CD4-positive, alpha-beta T cell treated with Interleukin-17A for 4 hours (primary cell): ENCODE measurements at regions not wholly inside any gene's neighbourhood (a gene's known extent, or its start where the extent isn't known, plus 50 kb on each side); places are given as distances from the start of the nearest gene placed in this dataset.

Source experiments
- DNase-seq: peaks from one replicate; pipeline ENCODE4 v3.0.0-alpha.2; 2020; ENCODE audit warnings: mixed read lengths

DNA sequence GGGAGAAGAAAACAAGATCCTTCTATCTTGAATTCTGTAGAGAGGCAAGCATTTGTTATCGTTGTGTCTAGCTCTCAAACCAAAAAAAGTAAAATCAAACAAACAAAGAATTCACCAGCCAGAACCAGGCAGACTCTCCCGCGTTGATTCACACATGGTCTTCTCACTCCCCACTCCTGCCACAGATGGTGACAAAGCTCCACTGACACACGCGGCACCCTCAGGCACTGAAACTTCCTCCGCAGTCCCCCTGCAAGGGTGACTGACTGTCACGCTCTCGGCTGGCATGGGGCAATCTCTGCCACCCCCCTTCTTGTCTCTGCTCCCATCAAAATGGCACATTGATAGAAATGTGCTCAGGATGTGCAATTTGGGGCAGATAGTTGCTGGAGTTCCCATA lies 304.9 kb downstream of the DHX15 start:
- DNase-seq = no peak

- no peak for DNase-seq
These were observed 305.7 kb downstream of the DHX15 start for GRCh38 chr4:24278693-24279092.

DNA sequence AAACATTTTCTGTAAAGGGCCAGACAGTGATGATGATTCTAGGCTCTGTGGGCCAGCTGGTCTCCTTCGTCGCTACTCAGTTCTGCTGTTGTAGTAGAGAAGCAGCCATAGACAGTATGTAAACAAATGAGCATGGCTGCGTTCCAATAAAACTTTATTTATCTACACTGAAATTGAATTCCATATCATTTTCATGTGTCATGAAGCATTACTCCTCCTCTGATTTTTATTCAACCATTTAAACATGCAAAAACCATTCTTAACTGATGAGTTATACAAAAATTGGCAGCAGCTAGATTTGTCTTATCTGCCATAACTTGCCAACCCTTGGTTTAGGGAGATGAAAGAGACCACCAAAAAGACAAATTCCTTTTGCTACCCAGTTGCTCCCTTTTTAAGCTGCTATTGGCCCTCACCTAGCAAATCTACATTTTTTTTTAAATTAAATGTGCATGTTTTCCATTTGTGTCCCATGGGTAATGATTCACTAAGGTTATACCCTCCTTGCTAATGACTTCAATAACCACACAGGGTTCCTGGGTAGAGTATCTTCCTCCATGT lies 309.9 kb downstream of the DHX15 start:
- DNase-seq = no peak

DNA sequence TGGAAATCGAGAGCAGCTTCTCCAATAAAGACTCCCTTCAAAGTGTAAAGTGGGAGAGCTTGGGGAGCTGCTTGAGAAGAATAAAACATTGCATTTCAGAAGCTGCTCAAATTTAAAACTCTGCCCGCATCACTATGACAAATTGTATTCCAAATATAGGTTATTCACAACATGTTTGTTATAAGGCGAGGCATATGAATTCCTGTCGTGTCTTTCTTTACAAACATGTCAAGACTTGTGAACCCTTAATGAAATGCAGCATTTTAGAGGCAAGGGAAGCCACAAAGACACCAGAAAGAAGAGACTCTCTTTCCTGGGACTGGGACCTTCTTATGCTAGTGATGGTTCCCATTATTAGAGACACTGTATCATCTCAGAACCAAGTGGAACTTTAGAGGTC lies 311.2 kb downstream of the DHX15 start:
- DNase-seq = no peak

- no peak for DNase-seq
These were observed 317.2 kb downstream of the DHX15 start for GRCh38 chr4:24266951-24267722.

GRCh38 chr4:24265989-24266388 lies 318.4 kb downstream of the DHX15 start:
- DNase-seq = no peak

GRCh38 chr4:24262616-24263015 lies 321.7 kb downstream of the DHX15 start:
- no peak for DNase-seq

DNA sequence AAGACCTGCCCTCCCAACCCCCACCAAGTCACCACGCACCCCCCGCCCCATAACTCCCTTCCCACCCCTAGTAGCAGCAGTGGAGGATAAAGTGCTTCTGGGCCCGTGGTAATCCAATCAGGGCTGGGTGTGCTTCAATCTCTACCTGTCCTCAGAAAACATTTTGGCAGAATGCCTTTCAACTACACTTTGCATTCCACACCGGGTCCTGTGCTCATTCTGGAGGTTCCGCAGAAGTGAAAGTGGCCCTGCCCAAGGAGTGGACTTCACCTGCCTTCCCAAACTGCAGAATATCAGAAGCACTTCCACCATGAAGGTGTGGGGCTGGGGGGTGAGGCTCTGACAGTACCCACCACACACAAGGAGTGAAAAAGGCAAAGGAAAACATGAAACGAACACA lies 322.3 kb downstream of the DHX15 start:
- no peak for DNase-seq

- DNase-seq = no peak
These were observed 323.3 kb downstream of the DHX15 start for GRCh38 chr4:24260923-24261564.

- no peak for DNase-seq
These were observed 324.1 kb downstream of the DHX15 start for GRCh38 chr4:24260133-24260715.

DNA sequence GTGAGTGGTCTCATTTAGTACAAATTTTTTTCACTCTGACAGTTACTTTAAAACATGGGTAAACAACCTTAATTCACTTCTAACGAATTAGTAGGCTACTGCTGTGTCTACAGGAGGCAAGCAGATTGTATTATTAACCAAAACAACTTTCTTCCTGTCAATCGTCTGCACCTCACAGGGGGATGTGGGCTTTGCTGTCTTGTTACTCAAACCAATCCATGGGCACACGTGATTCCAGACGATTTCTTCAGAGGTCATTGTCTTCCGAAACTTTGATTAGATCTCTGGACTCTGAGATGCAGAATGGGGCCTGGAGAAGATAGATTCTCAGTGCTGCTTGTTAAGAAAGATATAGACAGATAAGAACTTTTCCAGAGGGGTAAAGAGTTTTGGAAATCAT lies 327.8 kb downstream of the DHX15 start:
- DNase-seq = no peak

DNA sequence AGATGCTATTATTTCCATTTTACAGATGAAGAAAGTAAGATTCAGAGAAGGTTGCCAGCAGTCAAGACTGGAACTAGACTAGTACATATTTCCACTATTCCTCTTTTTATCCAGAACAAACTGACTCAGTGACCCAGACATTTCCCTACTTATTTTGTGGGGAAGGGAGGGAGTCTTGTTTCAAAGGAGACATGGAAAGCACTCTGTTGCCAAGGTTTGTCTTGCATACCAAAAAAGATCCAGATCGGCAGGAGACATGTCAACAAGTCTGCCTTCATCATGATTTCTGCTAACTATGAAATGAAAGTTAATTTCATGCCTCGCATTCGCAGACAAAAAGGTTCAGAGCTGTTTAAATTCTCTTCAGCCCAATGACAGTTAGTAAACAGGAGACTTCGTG lies 328.3 kb downstream of the DHX15 start:
- DNase-seq = no peak

DNA sequence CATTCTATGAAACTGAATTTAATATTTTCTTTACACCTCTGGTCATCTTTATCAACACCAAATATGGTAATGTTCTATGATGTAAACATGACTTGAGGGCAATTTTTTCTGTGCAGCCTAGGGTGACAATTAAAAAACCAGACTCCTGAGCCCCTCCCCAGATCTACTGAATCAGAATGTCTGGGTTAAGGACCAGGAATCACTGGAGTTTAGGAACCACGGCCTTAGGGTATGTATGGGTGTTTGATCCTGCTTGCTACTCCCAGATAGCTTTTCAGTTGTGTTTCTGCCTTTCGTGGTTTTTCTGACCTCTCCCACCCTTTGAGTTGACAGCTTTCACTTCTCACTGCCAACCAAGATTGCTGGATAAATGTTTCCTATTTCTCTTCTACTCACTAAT lies 332.2 kb downstream of the DHX15 start:
- DNase-seq = no peak

- no peak for DNase-seq
These were observed 332.8 kb downstream of the DHX15 start for GRCh38 chr4:24251589-24251988.

- no peak for DNase-seq
These were observed 334.4 kb downstream of the DHX15 start for GRCh38 chr4:24249972-24250371.

GRCh38 chr4:24248674-24249630 lies 335.4 kb downstream of the DHX15 start:
- DNase-seq = no peak

DNA sequence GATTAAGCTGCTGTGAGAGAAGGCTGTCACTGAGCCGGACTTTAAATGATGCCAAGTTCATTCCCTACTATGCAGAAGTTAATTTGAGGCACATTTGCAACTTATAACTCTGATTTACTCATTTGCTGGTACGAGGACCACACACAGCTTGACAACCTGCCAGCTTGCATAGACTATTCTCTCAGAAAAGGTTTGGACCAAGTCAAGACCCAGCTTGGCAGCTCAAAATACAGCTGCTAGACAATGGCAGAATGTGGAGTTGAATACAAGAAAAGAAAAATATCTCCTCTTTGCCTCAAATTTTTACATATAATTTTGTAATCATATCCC lies 338.9 kb downstream of the DHX15 start:
- no peak for DNase-seq

GRCh38 chr4:24244663-24245490 lies 339.5 kb downstream of the DHX15 start:
- DNase-seq = no peak

GRCh38 chr4:24243641-24244040 lies 340.7 kb downstream of the DHX15 start:
- DNase-seq = no peak

- DNase-seq = no peak
These were observed 342.8 kb downstream of the DHX15 start for GRCh38 chr4:24241511-24241910.

DNA sequence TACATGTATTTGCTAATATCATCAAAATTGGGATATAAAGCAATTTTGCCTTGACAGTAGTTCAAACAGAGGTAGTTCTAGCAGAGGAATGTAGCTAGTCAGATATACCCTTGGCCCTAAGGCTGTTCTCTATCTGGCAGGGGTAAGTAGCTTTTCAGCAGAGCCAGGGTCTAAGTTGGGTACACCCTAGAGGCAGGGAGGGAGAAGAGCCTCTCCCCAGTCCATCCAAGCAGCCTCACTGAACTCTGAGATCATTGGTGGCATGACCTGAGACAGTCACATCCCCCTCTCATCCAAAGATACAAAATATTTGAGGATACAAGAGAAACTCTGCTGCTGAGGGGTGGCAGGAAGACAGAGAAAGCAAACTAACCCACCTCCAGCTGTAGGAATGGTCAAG lies 343.7 kb downstream of the DHX15 start:
- DNase-seq = no peak

DNA sequence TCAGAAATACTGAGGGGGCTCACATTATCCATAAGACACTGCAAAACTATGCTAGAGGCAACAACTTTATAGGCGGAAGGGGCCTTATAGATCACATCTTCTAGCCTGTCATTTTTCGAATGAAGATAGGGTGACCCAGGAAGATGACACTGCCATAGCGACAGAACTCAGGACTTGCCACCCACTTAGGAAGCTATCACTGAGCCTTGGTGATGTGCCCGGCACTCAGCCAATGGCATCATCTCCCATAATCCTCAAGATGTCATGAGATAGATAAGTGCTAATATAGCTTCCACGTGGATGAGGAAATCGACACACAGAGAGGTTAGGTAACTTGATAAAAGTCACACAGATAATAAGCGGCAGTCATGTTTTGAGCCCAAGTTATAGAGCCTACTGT lies 346.6 kb downstream of the DHX15 start:
- DNase-seq = no peak
